Endodermal cell (in vitro differentiated cells): ENCODE measurements at regions not wholly inside any gene's neighbourhood (a gene's known extent, or its start where the extent isn't known, plus 50 kb on each side); places are given as distances from the start of the nearest gene placed in this dataset.
A peak's percentile ranks its signal among the peaks of the same experiment; 100 is the strongest.

ENCODE experiments used
- DNase-seq: peaks from one replicate; pipeline ENCODE4 v3.0.0-alpha.2; 2017
- H3K27ac ChIP-seq: 2 replicates; pipeline ENCODE4 v1.5.1; 2013; ENCODE audit warnings: mild to moderate bottlenecking, low read depth, low read length, moderate library complexity
- H3K27me3 ChIP-seq: 2 replicates; pipeline ENCODE4 v1.6.1; 2013; ENCODE audit warnings: mild to moderate bottlenecking, low read length, moderate library complexity; ENCODE audit not compliant: insufficient read depth, control insufficient read depth, poor library complexity, severe bottlenecking
- H3K36me3 ChIP-seq: 2 replicates; pipeline ENCODE4 v1.7.0; 2013; ENCODE audit warnings: mild to moderate bottlenecking, low read length, moderate library complexity; ENCODE audit not compliant: control insufficient read depth, insufficient read depth
- H3K4me1 ChIP-seq: one replicate; pipeline ENCODE4 v1.7.0; 2013; ENCODE audit warnings: low read length; ENCODE audit not compliant: control insufficient read depth, insufficient read depth
- H3K4me3 ChIP-seq: 2 replicates; pipeline ENCODE4 v1.5.1; 2013; ENCODE audit warnings: mild to moderate bottlenecking, low read length, moderate library complexity
- H3K9ac ChIP-seq: 2 replicates; pipeline ENCODE4 v1.6.1; 2013; ENCODE audit warnings: mild to moderate bottlenecking, low read length, moderate library complexity; ENCODE audit not compliant: poor library complexity, severe bottlenecking; ENCODE audit errors: extremely low read depth
- H3K9me3 ChIP-seq: 2 replicates; pipeline ENCODE4 v1.6.1; 2013; ENCODE audit warnings: mild to moderate bottlenecking, low read length, moderate library complexity; ENCODE audit not compliant: control insufficient read depth
- H3K27ac Mint-ChIP-seq: 2 replicates; pipeline ENCODE4 v1.8.0; 2020; ENCODE audit warnings: mixed read lengths
- H3K27me3 Mint-ChIP-seq: 2 replicates; pipeline ENCODE4 v1.8.0; 2021; ENCODE audit warnings: mild to moderate bottlenecking, mixed read lengths; ENCODE audit not compliant: insufficient read depth
- H3K36me3 Mint-ChIP-seq: 2 replicates; pipeline ENCODE4 v1.8.0; 2020; ENCODE audit warnings: low read depth, mixed read lengths
- H3K4me1 Mint-ChIP-seq: 2 replicates; pipeline ENCODE4 v1.8.0; 2020; ENCODE audit warnings: mixed read lengths
- H3K4me3 Mint-ChIP-seq: 2 replicates; pipeline ENCODE4 v1.8.0; 2020; ENCODE audit warnings: mild to moderate bottlenecking, moderate library complexity, mixed read lengths
- H3K9me3 Mint-ChIP-seq: 2 replicates; pipeline ENCODE4 v1.8.0; 2020; ENCODE audit warnings: mild to moderate bottlenecking, mixed read lengths
- WGBS, 2 experiments: methylation state at CpG; one replicate each; pipeline versions ENCODE4 v1.1.5 to v1.1.7; 2013; ENCODE audit warnings: missing lambda C conversion rate in 2 of 2, mixed read lengths in 1 of 2; ENCODE audit not compliant: insufficient coverage in 1 of 2, insufficient read length in 1 of 2; 5-methylcytosine and 5-hydroxymethylcytosine counted together
- TF ChIP-seq, protein P1 (sequence below): fragments of 200-600 bp; sonication (generic); conservative IDR thresholded peaks from 2 replicates; pipeline ENCODE4 v1.5.0; 2021; ENCODE audit warnings: antibody characterized with exemption, mild to moderate bottlenecking

GRCh38 chr5:176730815-176731475 lies 79.4 kb upstream of the UNC5A start:
- H3K27me3 Mint-ChIP-seq, result peaks cover 3% of the 10 kb centered on the region
- no peaks in the 10 kb centered on the region for H3K36me3 Mint-ChIP-seq
- no peaks in the 10 kb centered on the region for H3K9me3 Mint-ChIP-seq
- H3K36me3 ChIP-seq, result no peaks in the 10 kb centered on the region
- DNase-seq, result no peak
- peaks cover 3% of the 10 kb centered on the region for H3K4me1 Mint-ChIP-seq
- no peaks in the 10 kb centered on the region for H3K27me3 ChIP-seq
- H3K9me3 ChIP-seq, result no peaks in the 10 kb centered on the region
- H3K4me3 Mint-ChIP-seq, result no peak overlapping the region
- no peak overlapping the region for H3K9ac ChIP-seq
- no peak overlapping the region for H3K27ac Mint-ChIP-seq
- no peak overlapping the region for H3K27ac ChIP-seq
- H3K4me1 ChIP-seq, result peaks cover under 1% of the 10 kb centered on the region
- TF ChIP-seq, protein P1, sequence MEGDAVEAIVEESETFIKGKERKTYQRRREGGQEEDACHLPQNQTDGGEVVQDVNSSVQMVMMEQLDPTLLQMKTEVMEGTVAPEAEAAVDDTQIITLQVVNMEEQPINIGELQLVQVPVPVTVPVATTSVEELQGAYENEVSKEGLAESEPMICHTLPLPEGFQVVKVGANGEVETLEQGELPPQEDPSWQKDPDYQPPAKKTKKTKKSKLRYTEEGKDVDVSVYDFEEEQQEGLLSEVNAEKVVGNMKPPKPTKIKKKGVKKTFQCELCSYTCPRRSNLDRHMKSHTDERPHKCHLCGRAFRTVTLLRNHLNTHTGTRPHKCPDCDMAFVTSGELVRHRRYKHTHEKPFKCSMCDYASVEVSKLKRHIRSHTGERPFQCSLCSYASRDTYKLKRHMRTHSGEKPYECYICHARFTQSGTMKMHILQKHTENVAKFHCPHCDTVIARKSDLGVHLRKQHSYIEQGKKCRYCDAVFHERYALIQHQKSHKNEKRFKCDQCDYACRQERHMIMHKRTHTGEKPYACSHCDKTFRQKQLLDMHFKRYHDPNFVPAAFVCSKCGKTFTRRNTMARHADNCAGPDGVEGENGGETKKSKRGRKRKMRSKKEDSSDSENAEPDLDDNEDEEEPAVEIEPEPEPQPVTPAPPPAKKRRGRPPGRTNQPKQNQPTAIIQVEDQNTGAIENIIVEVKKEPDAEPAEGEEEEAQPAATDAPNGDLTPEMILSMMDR, result no peak
- H3K4me3 ChIP-seq, result no peak overlapping the region
- whole genome bisulfite sequencing, 2 experiments, result 95% methylated on average over 8 to 10 of the region's 10 CpGs

DNA sequence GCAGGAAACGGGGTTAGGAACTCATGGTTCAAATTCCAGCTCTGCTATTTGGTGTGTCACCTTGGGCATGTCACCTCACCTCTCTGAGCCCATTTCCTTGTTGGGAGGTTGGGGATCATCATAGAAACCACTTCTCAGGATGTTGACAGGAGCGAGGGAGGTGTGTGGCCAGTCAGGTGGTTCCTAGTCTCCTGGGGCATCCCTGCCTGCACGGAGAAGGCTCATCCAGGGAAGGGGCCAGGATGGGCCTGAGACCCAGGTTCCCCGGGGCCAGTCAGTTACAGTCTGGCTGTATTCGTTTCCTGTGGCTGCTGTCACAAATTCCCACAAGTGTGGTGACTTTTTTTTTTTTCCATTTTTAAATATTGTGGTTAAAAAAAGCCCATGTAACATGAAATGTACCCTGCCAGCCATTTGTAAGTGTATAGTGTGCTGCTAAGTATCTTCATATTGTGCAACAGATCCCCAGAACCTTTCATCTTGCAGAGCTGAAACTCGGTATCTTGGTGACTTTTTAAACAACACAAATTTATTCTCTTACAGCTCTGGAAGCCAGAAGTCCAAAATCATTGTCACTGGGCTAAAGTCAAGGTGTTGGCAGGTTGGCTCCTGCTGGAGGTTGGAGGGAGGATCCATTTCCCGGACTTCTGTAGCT lies 78.7 kb upstream of the UNC5A start:
- Histone ChIP-seq H3K4me3 (no peak overlapping the region), H3K36me3 (no peaks in the 10 kb centered on the region), H3K4me1 (no peaks in the 10 kb centered on the region), H3K27me3 (no peaks in the 10 kb centered on the region), H3K9ac (no peak overlapping the region), H3K27ac (no peak overlapping the region), H3K9me3 (no peaks in the 10 kb centered on the region)
- TF ChIP-seq, protein P1, result no peak
- no peak overlapping the region for H3K27ac Mint-ChIP-seq
- DNase-seq, result peak; percentile 32
- H3K9me3 Mint-ChIP-seq, result no peaks in the 10 kb centered on the region
- H3K4me3 Mint-ChIP-seq, result no peak overlapping the region
- peaks cover 3% of the 10 kb centered on the region for H3K27me3 Mint-ChIP-seq
- 80 to 96% methylated on average over 3 to 7 of the region's 7 CpGs for WGBS, 2 experiments
- H3K4me1 Mint-ChIP-seq, result peaks cover 2% of the 10 kb centered on the region
- no peaks in the 10 kb centered on the region for H3K36me3 Mint-ChIP-seq

DNA sequence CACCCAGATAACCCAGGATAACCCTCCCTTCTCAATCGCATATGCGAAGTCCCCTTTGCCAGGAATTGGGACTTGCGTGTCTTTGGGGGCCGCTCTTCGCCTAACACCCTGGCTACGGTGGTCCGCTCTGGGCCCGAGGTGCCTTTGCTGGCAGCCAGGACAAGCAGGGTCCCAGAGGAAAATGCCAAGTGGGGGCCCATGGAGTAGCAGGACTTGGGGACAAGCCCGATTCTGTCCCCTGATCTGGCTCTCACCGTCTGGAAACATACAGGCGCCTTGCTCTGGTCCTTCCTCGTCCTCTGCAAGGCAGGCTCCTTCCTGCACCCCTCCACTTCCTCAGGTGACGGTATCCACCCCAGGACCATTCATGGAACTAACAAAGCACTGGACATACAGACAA lies 78.1 kb upstream of the UNC5A start:
- H3K36me3 Mint-ChIP-seq, result no peaks in the 10 kb centered on the region
- peaks cover 8% of the 10 kb centered on the region for H3K4me1 Mint-ChIP-seq
- DNase-seq, result no peak
- H3K36me3 ChIP-seq, result no peaks in the 10 kb centered on the region
- no peak overlapping the region for H3K27ac Mint-ChIP-seq
- no peak overlapping the region for H3K4me3 ChIP-seq
- H3K9me3 ChIP-seq, result no peaks in the 10 kb centered on the region
- no peak overlapping the region for H3K9ac ChIP-seq
- H3K4me1 ChIP-seq, result no peaks in the 10 kb centered on the region
- no peaks in the 10 kb centered on the region for H3K27me3 ChIP-seq
- H3K9me3 Mint-ChIP-seq, result no peaks in the 10 kb centered on the region
- 92 to 94% methylated on average over 10 to 13 of the region's 13 CpGs for WGBS, 2 experiments
- no peak overlapping the region for H3K4me3 Mint-ChIP-seq
- TF ChIP-seq, protein P1, result no peak
- H3K27me3 Mint-ChIP-seq, result peaks cover 3% of the 10 kb centered on the region
- H3K27ac ChIP-seq, result no peak overlapping the region
